IMR-90 (cell line): ENCODE measurements at regions not wholly inside any gene's neighbourhood (a gene's known extent, or its start where the extent isn't known, plus 50 kb on each side); places are given as distances from the start of the nearest gene placed in this dataset.
A peak's percentile ranks its signal among the peaks of the same experiment; 100 is the strongest.

ENCODE experiments used
- ATAC-seq: fragments of 200-7000 bp; cut with Tn5 transposase; 2 replicates; pipeline ENCODE4 v1.9.1; 2020; ENCODE audit warnings: low read depth, mild to moderate bottlenecking, moderate library complexity
- BruUV-seq: library from RNA; stranded (reverse); fragments of 400-500 nt; replicated peaks from 2 replicates; lab custom pipeline; 2021; lab: Mats Ljungman, UMichigan
- CTCF ChIA-PET: fragments of 300-600 bp; formaldehyde crosslinking; extraction: SDS; loops from one replicate; lab custom pipeline; 2021; ENCODE audit warnings: antibody characterized with exemption; lab: Yijun Ruan, JAX
- POLR2A ChIA-PET: fragments of 300-600 bp; sonication (Branson Sonifier 250); formaldehyde crosslinking; loops from one replicate; lab custom pipeline; 2022; ENCODE audit warnings: antibody characterized with exemption; ENCODE audit not compliant: unreplicated experiment; lab: Charles Lee
- DNase-seq: peaks from one replicate; pipeline ENCODE4 v3.0.0; 2013
- H2AFZ ChIP-seq: replicated peaks from 2 replicates; pipeline ENCODE3; 2013; ENCODE audit warnings: low read length, mild to moderate bottlenecking; ENCODE audit not compliant: poor library complexity
- H2AK5ac ChIP-seq: 2 replicates; pipeline ENCODE4 v1.6.1; 2013; ENCODE audit warnings: low read depth, low read length, inconsistent platforms
- H2AK9ac ChIP-seq: replicated peaks from 2 replicates; pipeline ENCODE3; 2013; ENCODE audit warnings: mild to moderate bottlenecking, low read depth, low read length, moderate library complexity; ENCODE audit not compliant: poor library complexity
- H2BK120ac ChIP-seq: 2 replicates; pipeline ENCODE4 v1.6.1; 2013; ENCODE audit warnings: low read depth, low read length, inconsistent platforms
- H2BK15ac ChIP-seq: 3 replicates; pipeline ENCODE4 v1.6.1; 2013; ENCODE audit warnings: low read depth, low read length, inconsistent platforms
- H2BK20ac ChIP-seq: 2 replicates; pipeline ENCODE4 v1.6.1; 2013; ENCODE audit warnings: low read depth, mild to moderate bottlenecking, inconsistent platforms, low read length, moderate library complexity
- H2BK5ac ChIP-seq: 2 replicates; pipeline ENCODE4 v1.6.1; 2013; ENCODE audit warnings: mild to moderate bottlenecking, low read depth, low read length, inconsistent platforms; ENCODE audit not compliant: poor library complexity, severe bottlenecking
- H3K14ac ChIP-seq: replicated peaks from 2 replicates; pipeline ENCODE4 v1.6.1; 2013; ENCODE audit warnings: low read depth, low read length, inconsistent platforms
- H3K18ac ChIP-seq: 2 replicates; pipeline ENCODE4 v1.6.1; 2013; ENCODE audit warnings: low read depth, low read length, control low read depth
- H3K23ac ChIP-seq: 2 replicates; pipeline ENCODE4 v1.6.1; 2013; ENCODE audit warnings: low read depth, low read length, inconsistent platforms
- H3K27ac ChIP-seq: 2 replicates; pipeline ENCODE4 v1.5.1; 2013; ENCODE audit warnings: mild to moderate bottlenecking, control low read depth, low read length; ENCODE audit not compliant: insufficient read depth
- H3K27me3 ChIP-seq: 2 replicates; pipeline ENCODE4 v1.6.1; 2013; ENCODE audit warnings: low read length; ENCODE audit not compliant: control insufficient read depth, insufficient read depth
- H3K36me3 ChIP-seq: 2 replicates; pipeline ENCODE4 v1.6.1; 2013; ENCODE audit warnings: low read length, mixed read lengths; ENCODE audit not compliant: control insufficient read depth, insufficient read depth
- H3K4ac ChIP-seq: 2 replicates; pipeline ENCODE4 v1.6.1; 2013; ENCODE audit warnings: low read depth, low read length, inconsistent platforms
- H3K4me1 ChIP-seq: 2 replicates; pipeline ENCODE4 v1.6.1; 2013; ENCODE audit warnings: low read length, mixed read lengths; ENCODE audit not compliant: control insufficient read depth, insufficient read depth
- H3K4me2 ChIP-seq: 2 replicates; pipeline ENCODE4 v1.6.1; 2013; ENCODE audit warnings: low read depth, mild to moderate bottlenecking, control low read depth, low read length, moderate library complexity
- H3K4me3 ChIP-seq: 2 replicates; pipeline ENCODE4 v1.5.1; 2013; ENCODE audit warnings: low read depth, mild to moderate bottlenecking, control low read depth, low read length, moderate library complexity; ENCODE audit not compliant: insufficient read depth
- H3K56ac ChIP-seq: 2 replicates; pipeline ENCODE4 v1.6.1; 2013; ENCODE audit warnings: low read length, inconsistent platforms; ENCODE audit not compliant: insufficient read depth; ENCODE audit errors: extremely low read depth
- H3K79me1 ChIP-seq, 2 experiments: 2 replicates each; pipeline ENCODE4 v1.6.1; 2013; ENCODE audit warnings: low read length in 2 of 2, inconsistent platforms in 1 of 2, low read depth in 1 of 2
- H3K9ac ChIP-seq: 2 replicates; pipeline ENCODE4 v1.6.1; 2013; ENCODE audit warnings: low read depth, low read length, control low read depth
- H3K9me1 ChIP-seq: 2 replicates; pipeline ENCODE4 v1.6.1; 2013; ENCODE audit warnings: low read length, inconsistent platforms; ENCODE audit not compliant: insufficient read depth
- H3K9me3 ChIP-seq: 2 replicates; pipeline ENCODE4 v1.6.1; 2013; ENCODE audit warnings: low read length; ENCODE audit not compliant: control insufficient read depth, insufficient read depth
- H4K20me1 ChIP-seq: 2 replicates; pipeline ENCODE4 v1.6.1; 2013; ENCODE audit warnings: low read length, inconsistent platforms; ENCODE audit not compliant: insufficient read depth
- H4K5ac ChIP-seq: 2 replicates; pipeline ENCODE4 v1.6.1; 2013; ENCODE audit warnings: mild to moderate bottlenecking, low read depth, low read length, control low read depth
- H4K8ac ChIP-seq, 2 experiments: 2 replicates each; pipeline ENCODE4 v1.6.1; 2013; ENCODE audit warnings: low read depth in 2 of 2, low read length in 2 of 2, control low read depth in 1 of 2, inconsistent platforms in 1 of 2
- H4K91ac ChIP-seq: 2 replicates; pipeline ENCODE4 v1.6.1; 2013; ENCODE audit warnings: low read depth, low read length, inconsistent platforms; ENCODE audit not compliant: insufficient read depth
- CHD1 ChIP-seq: IDR thresholded peaks from 2 replicates; pipeline ENCODE4 v1.6.1; 2012; ENCODE audit warnings: low read depth, low read length, improper control_type of control experiment
- ELK1 ChIP-seq: fragments of 150-350 bp; IDR thresholded peaks from 2 replicates; pipeline ENCODE4 v1.6.1; 2016; ENCODE audit warnings: low read depth, mild to moderate bottlenecking, low read length, moderate library complexity, borderline replicate concordance
- FOS ChIP-seq: fragments of 150-350 bp; IDR thresholded peaks from 2 replicates; pipeline ENCODE4 v1.6.1; 2016; ENCODE audit warnings: low read depth, low read length
- MAFK ChIP-seq: IDR thresholded peaks from 2 replicates; pipeline ENCODE4 v1.6.1; 2012; ENCODE audit warnings: low read depth, low read length, improper control_type of control experiment
- NFE2L2 ChIP-seq: fragments of 150-350 bp; IDR thresholded peaks from 2 replicates; pipeline ENCODE4 v1.6.1; 2016; ENCODE audit warnings: low read depth, mild to moderate bottlenecking, low read length
- SMC3 ChIP-seq: fragments of 150-350 bp; IDR thresholded peaks from 2 replicates; pipeline ENCODE4 v1.6.1; 2016; ENCODE audit warnings: low read depth, mild to moderate bottlenecking, antibody characterized with exemption, low read length, moderate library complexity
- WGBS, 2 experiments: methylation state at CpG; one replicate each; pipeline versions ENCODE4 v1.1.5 to v1.1.7; 2013; ENCODE audit warnings: missing lambda C conversion rate in 2 of 2; ENCODE audit not compliant: insufficient read length in 1 of 2; ENCODE audit errors: extremely low coverage in 2 of 2; 5-methylcytosine and 5-hydroxymethylcytosine counted together
- dilution Hi-C: fragments of 300-500 bp; cut with HindIII; formaldehyde crosslinking; loops from one replicate; pipeline ENCODE4 v1.14.3; 2018; ENCODE audit warnings: low sequenced_read_pairs; ENCODE audit not compliant: unreplicated experiment
- in situ Hi-C: fragments of 300-500 bp; cut with MboI; formaldehyde crosslinking; loops from 3 replicates; pipeline ENCODE4 v1.14.3; 2019; ENCODE audit warnings: low sequenced_read_pairs, inconsistent platforms, mixed read lengths
- intact Hi-C: fragments of 100-400 bp; cut with micrococcal nuclease; formaldehyde crosslinking; loops from 2 replicates; pipeline ENCODE4 v1.10.0; 2022
- TF ChIP-seq, protein P1 (sequence below): fragments of 150-350 bp; IDR thresholded peaks from 2 replicates; pipeline ENCODE4 v1.6.1; 2017; ENCODE audit warnings: mild to moderate bottlenecking, antibody characterized with exemption, low read length, low read depth

DNA sequence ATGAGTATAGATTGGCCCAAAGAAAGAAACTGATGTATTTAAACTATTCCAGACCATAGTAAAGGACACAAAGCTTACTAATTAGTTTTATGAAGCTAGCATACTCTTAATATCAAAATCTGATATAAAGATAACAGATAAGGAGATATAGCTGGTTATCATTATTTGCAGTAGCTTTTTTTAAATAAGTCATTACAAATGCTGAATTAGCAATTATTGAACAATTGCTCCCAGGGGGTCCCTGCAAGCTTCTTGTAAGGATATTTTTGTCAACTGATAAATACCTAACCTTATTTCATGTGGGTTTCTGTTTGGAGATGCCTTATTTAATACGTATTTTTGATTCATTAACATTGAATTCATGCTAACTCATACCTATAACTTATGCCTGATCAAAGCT, 99.0 kb downstream of the RAB18 start:
- H3K9ac ChIP-seq = no peak overlapping the region
- H3K4me1 ChIP-seq = peaks cover 3% of the 10 kb centered on the region; the same call in 1 of the 2 replicates
- no peak overlapping the region for H4K5ac ChIP-seq
- no peak for DNase-seq
- no peak overlapping the region for H2BK20ac ChIP-seq
- no CpG with 5 or more reads among the region's 1 CpG for WGBS, 2 experiments
- H4K91ac ChIP-seq = no peak overlapping the region
- no peak for ATAC-seq
- no peak overlapping the region for H2AFZ ChIP-seq
- no peaks in the 10 kb centered on the region for H3K9me3 ChIP-seq
- H3K4me2 ChIP-seq = no peak overlapping the region
- no peak overlapping the region for H3K23ac ChIP-seq
- TF ChIP-seq SMC3 (no peak), NFE2L2 (no peak), ELK1 (no peak), CHD1 (no peak), FOS (no peak), MAFK (peak; percentile 64)
- TF ChIP-seq, protein P1, sequence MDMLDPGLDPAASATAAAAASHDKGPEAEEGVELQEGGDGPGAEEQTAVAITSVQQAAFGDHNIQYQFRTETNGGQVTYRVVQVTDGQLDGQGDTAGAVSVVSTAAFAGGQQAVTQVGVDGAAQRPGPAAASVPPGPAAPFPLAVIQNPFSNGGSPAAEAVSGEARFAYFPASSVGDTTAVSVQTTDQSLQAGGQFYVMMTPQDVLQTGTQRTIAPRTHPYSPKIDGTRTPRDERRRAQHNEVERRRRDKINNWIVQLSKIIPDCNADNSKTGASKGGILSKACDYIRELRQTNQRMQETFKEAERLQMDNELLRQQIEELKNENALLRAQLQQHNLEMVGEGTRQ = no peak
- H2BK15ac ChIP-seq = no peak overlapping the region
- no peak overlapping the region for H3K56ac ChIP-seq
- no peak overlapping the region for H3K4ac ChIP-seq
- intact Hi-C loops (no loop called here), in situ Hi-C loops (no loop called here), dilution Hi-C loops (no loop called here)
- H3K27me3 ChIP-seq = peaks cover 2% of the 10 kb centered on the region
- no peak overlapping the region for H3K14ac ChIP-seq
- H2BK5ac ChIP-seq = no peak overlapping the region
- no peaks in the 10 kb centered on the region for H3K9me1 ChIP-seq
- H4K8ac ChIP-seq = no peak overlapping the region
- H3K79me1 ChIP-seq = no peaks in the 10 kb centered on the region
- H2AK9ac ChIP-seq = no peak overlapping the region
- no peak overlapping the region for H2AK5ac ChIP-seq
- ChIA-PET CTCF (no interaction called here), POLR2A (no interaction called here)
- no peak overlapping the region for H3K4me3 ChIP-seq
- no peaks in the 10 kb centered on the region for H4K20me1 ChIP-seq
- no peak overlapping the region for H3K27ac ChIP-seq
- no peak overlapping the region for H3K18ac ChIP-seq
- no peak overlapping the region for H2BK120ac ChIP-seq
- BruUV-seq = no TSS peak
- H3K36me3 ChIP-seq = no peaks in the 10 kb centered on the region
